CD14-positive monocyte (primary cell): ENCODE measurements at regions not wholly inside any gene's neighbourhood (a gene's known extent, or its start where the extent isn't known, plus 50 kb on each side); places are given as distances from the start of the nearest gene placed in this dataset.

Source experiments
- DNase-seq, 3 donors: peaks; one replicate each; pipeline ENCODE4 v3.0.0-alpha.2; 2011 to 2022
- H2AFZ ChIP-seq: 2 replicates; pipeline ENCODE4 v1.6.0; 2012; ENCODE audit warnings: mild to moderate bottlenecking, low read depth, low read length, inconsistent platforms; ENCODE audit not compliant: insufficient read depth, poor library complexity, severe bottlenecking
- H3K27ac ChIP-seq, 2 donors: 1 replicate in 1 of 2; 2 replicates in 1 of 2; pipeline ENCODE4 v1.5.1; 2012 to 2013; ENCODE audit warnings: low read length in 2 of 2, control low read depth in 1 of 2, inconsistent platforms in 1 of 2, low read depth in 1 of 2, mild to moderate bottlenecking in 1 of 2
- H3K27me3 ChIP-seq, 2 donors: one replicate each; pipeline versions ENCODE4 v1.6.0 to v1.6.1; 2011 to 2013; ENCODE audit warnings: low read length in 2 of 2; ENCODE audit not compliant: control insufficient read depth in 2 of 2, insufficient read depth in 2 of 2
- H3K36me3 ChIP-seq, 2 donors: replicated peaks in 1 of 2; 1 replicate in 1 of 2; 2 replicates in 1 of 2; pipeline versions ENCODE4 v1.5.1 to v1.6.1; 2012 to 2013; ENCODE audit warnings: low read length in 2 of 2, control low read depth in 1 of 2, inconsistent platforms in 1 of 2, mild to moderate bottlenecking in 1 of 2; ENCODE audit not compliant: insufficient read depth in 2 of 2, control insufficient read depth in 1 of 2
- H3K4me1 ChIP-seq, 2 donors: 1 replicate in 1 of 2; 2 replicates in 1 of 2; pipeline versions ENCODE4 v1.5.1 to v1.6.1; 2012 to 2013; ENCODE audit warnings: low read length in 2 of 2, control low read depth in 1 of 2, inconsistent platforms in 1 of 2, mild to moderate bottlenecking in 1 of 2, moderate library complexity in 1 of 2; ENCODE audit not compliant: insufficient read depth in 2 of 2, control insufficient read depth in 1 of 2
- H3K4me2 ChIP-seq: replicated peaks from 2 replicates; pipeline ENCODE3; 2012; ENCODE audit warnings: low read length, moderate library complexity, mild to moderate bottlenecking; ENCODE audit not compliant: poor library complexity, severe bottlenecking; ENCODE audit errors: extremely low read depth
- H3K4me3 ChIP-seq, 3 experiments: fragments of 200-600 bp in 1 of 3; sonication (generic) in 1 of 3; replicated peaks in 1 of 3; 1 replicate in 2 of 3; 2 replicates in 1 of 3; pipeline ENCODE4 v1.5.1; 2011 to 2013; ENCODE audit warnings: low read length in 3 of 3, mild to moderate bottlenecking in 3 of 3, control low read depth in 2 of 3, low read depth in 2 of 3, inconsistent platforms in 1 of 3, moderate library complexity in 1 of 3
- H3K79me2 ChIP-seq: 2 replicates; pipeline ENCODE4 v1.6.0; 2012; ENCODE audit warnings: mild to moderate bottlenecking, control low read depth, inconsistent platforms, low read length, moderate library complexity; ENCODE audit not compliant: insufficient read depth
- H3K9ac ChIP-seq: 2 replicates; pipeline ENCODE4 v1.6.0; 2017; ENCODE audit warnings: low read length, mild to moderate bottlenecking; ENCODE audit not compliant: insufficient read depth, poor library complexity, severe bottlenecking
- H3K9me3 ChIP-seq, 2 donors: replicated peaks in 1 of 2; 1 replicate in 1 of 2; 2 replicates in 1 of 2; pipeline versions ENCODE4 v1.5.1 to v1.6.1; 2012 to 2013; ENCODE audit warnings: low read length in 2 of 2, control low read depth in 1 of 2; ENCODE audit not compliant: control insufficient read depth in 1 of 2, insufficient read depth in 1 of 2
- H4K20me1 ChIP-seq: 2 replicates; pipeline ENCODE4 v1.6.0; 2012; ENCODE audit warnings: mild to moderate bottlenecking, low read length, control low read depth, moderate library complexity; ENCODE audit not compliant: insufficient read depth
- H3K27ac Mint-ChIP-seq, 7 donors: one replicate each; pipeline ENCODE4 v1.8.0; 2020; ENCODE audit warnings: mild to moderate bottlenecking in 7 of 7, mixed read lengths in 7 of 7, moderate library complexity in 6 of 7, inconsistent platforms in 2 of 7
- H3K27me3 Mint-ChIP-seq, 3 donors: one replicate each; pipeline ENCODE4 v1.8.0; 2021 to 2022; ENCODE audit warnings: low read depth in 3 of 3, mild to moderate bottlenecking in 3 of 3, mixed read lengths in 3 of 3, moderate library complexity in 3 of 3, inconsistent platforms in 1 of 3
- H3K36me3 Mint-ChIP-seq, 2 donors: one replicate each; pipeline ENCODE4 v1.8.0; 2020; ENCODE audit warnings: mixed read lengths in 2 of 2, inconsistent platforms in 1 of 2, mild to moderate bottlenecking in 1 of 2
- H3K4me1 Mint-ChIP-seq: one replicate; pipeline ENCODE4 v1.8.0; 2020; ENCODE audit warnings: mild to moderate bottlenecking, mixed read lengths
- H3K4me3 Mint-ChIP-seq, 2 donors: one replicate each; pipeline ENCODE4 v1.8.0; 2020; ENCODE audit warnings: mild to moderate bottlenecking in 2 of 2, mixed read lengths in 2 of 2, moderate library complexity in 1 of 2
- H3K9me3 Mint-ChIP-seq, 7 donors: one replicate each; pipeline ENCODE4 v1.8.0; 2020 to 2022; ENCODE audit warnings: mixed read lengths in 7 of 7, mild to moderate bottlenecking in 6 of 7, moderate library complexity in 6 of 7, inconsistent platforms in 2 of 7
- WGBS: methylation state at CpG from one replicate; pipeline ENCODE4 v1.1.5; 2013; ENCODE audit warnings: missing lambda C conversion rate; ENCODE audit not compliant: insufficient coverage; 5-methylcytosine and 5-hydroxymethylcytosine counted together
- intact Hi-C, 2 donors: fragments of 100-400 bp; cut with micrococcal nuclease; formaldehyde crosslinking; loops; one replicate each; pipeline versions ENCODE4 v1.15.0 to v1.15.1; 2023
- TF ChIP-seq, protein P1 (sequence below): fragments of 200-600 bp; IDR thresholded peaks from one replicate; pipeline ENCODE4 v1.8.0; 2022; ENCODE audit warnings: antibody characterized with exemption, mild to moderate bottlenecking

DNA sequence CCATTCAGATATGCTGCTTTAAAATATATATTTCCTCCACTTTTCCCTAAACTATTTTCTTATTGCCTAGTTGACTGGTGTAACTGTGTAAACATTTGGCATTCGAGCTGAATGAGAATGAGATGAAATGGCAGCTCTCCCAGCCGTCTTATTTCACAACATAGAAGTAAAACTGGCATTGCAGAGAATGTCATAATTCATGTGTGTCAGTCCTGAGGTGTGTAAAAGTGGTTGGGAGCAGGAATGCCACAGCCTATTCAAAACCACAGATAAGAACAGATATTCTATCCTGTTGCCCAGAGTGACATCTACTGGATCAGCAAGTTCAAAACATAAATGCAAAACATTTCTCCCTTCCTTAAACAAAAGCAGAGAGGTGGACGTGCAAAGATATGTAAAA is 565.5 kb upstream of the CHAC2 start:
- Mint-ChIP-seq H3K36me3 (no peaks in the 10 kb centered on the region), H3K27ac (no peak overlapping the region), H3K4me3 (no peak overlapping the region), H3K4me1 (no peaks in the 10 kb centered on the region), H3K9me3 (peaks cover 0 to 3% (median 0%) of the 10 kb centered on the region in 7 donors), H3K27me3 (peaks cover 0 to 3% (median 0%) of the 10 kb centered on the region in 3 donors)
- Histone ChIP-seq H4K20me1 (no peaks in the 10 kb centered on the region), H3K27ac (no peak overlapping the region), H3K9ac (no peak overlapping the region), H3K4me1 (no peaks in the 10 kb centered on the region), H3K4me2 (no peak overlapping the region), H3K9me3 (no peaks in the 10 kb centered on the region), H3K27me3 (no peaks in the 10 kb centered on the region), H3K4me3 (no peak overlapping the region), H2AFZ (no peak overlapping the region), H3K36me3 (no peaks in the 10 kb centered on the region), H3K79me2 (no peaks in the 10 kb centered on the region)
- no peak for DNase-seq
- TF ChIP-seq, protein P1, sequence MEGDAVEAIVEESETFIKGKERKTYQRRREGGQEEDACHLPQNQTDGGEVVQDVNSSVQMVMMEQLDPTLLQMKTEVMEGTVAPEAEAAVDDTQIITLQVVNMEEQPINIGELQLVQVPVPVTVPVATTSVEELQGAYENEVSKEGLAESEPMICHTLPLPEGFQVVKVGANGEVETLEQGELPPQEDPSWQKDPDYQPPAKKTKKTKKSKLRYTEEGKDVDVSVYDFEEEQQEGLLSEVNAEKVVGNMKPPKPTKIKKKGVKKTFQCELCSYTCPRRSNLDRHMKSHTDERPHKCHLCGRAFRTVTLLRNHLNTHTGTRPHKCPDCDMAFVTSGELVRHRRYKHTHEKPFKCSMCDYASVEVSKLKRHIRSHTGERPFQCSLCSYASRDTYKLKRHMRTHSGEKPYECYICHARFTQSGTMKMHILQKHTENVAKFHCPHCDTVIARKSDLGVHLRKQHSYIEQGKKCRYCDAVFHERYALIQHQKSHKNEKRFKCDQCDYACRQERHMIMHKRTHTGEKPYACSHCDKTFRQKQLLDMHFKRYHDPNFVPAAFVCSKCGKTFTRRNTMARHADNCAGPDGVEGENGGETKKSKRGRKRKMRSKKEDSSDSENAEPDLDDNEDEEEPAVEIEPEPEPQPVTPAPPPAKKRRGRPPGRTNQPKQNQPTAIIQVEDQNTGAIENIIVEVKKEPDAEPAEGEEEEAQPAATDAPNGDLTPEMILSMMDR: no peak
- no CpG with 5 or more reads among the region's 3 CpGs for WGBS
- intact Hi-C loops: no loop called here

DNA sequence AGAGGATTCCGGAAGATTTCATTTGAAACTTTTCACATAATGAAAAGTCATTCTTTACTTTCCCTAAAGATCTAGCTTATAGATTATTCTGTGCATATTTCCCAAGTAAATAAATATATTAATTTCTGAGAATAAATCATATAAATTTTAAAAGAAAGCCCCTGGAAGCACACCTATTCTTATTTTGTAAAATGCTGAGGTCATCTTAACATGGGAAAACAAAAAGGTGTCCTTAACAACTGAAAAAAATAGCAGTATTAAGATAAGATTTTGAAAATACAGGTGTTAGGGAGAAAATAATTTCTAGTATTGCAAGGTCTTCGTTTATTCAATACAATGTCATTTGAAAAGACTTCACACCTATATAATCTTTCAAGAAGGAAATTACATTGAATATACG is 567.5 kb upstream of the CHAC2 start:
- H2AFZ ChIP-seq: no peak overlapping the region
- 100% methylated on average over 1 of the region's 3 CpGs for WGBS

More for the DNA sequence above, 567.5 kb upstream of the CHAC2 start:
- Mint-ChIP-seq H3K4me3 (no peak overlapping the region), H3K4me1 (no peaks in the 10 kb centered on the region), H3K27me3 (peaks cover 0 to 2% (median 0%) of the 10 kb centered on the region in 3 donors), H3K9me3 (peaks cover 0 to 3% (median 0%) of the 10 kb centered on the region in 7 donors), H3K36me3 (no peaks in the 10 kb centered on the region), H3K27ac (no peak overlapping the region)
- Histone ChIP-seq H4K20me1 (no peaks in the 10 kb centered on the region), H3K4me3 (no peak overlapping the region), H3K4me1 (no peaks in the 10 kb centered on the region), H3K27ac (no peak overlapping the region), H3K36me3 (no peaks in the 10 kb centered on the region), H3K9me3 (no peaks in the 10 kb centered on the region), H3K9ac (no peak overlapping the region), H3K27me3 (no peaks in the 10 kb centered on the region), H3K4me2 (no peak overlapping the region), H3K79me2 (no peaks in the 10 kb centered on the region)
- TF ChIP-seq, protein P1: no peak
- DNase-seq: no peak
- intact Hi-C loops: no loop called here
